HepG2 (cell line): ENCODE measurements at regions not wholly inside any gene's neighbourhood (a gene's known extent, or its start where the extent isn't known, plus 50 kb on each side); places are given as distances from the start of the nearest gene placed in this dataset.

Experiments
- ATAC-seq: fragments of 200-7000 bp; cut with Tn5 transposase; 3 replicates; pipeline ENCODE4 v1.9.1; 2020; ENCODE audit warnings: mild to moderate bottlenecking, moderate library complexity
- BruUV-seq: library from RNA; stranded (reverse); fragments of 400-500 nt; replicated peaks from 2 replicates; lab custom pipeline; 2021; lab: Mats Ljungman, UMichigan
- CTCF ChIA-PET: fragments of 300-600 bp; formaldehyde crosslinking; extraction: SDS; loops from one replicate; lab custom pipeline; 2021; ENCODE audit warnings: low total read pairs, inconsistent platforms, low intra/inter-chr PET ratio; lab: Yijun Ruan, JAX
- POLR2A ChIA-PET: fragments of 350-600 bp; sonication (Branson Sonifier 250); formaldehyde crosslinking; loops from one replicate; lab custom pipeline; 2020; ENCODE audit warnings: antibody characterized with exemption, inconsistent platforms; lab: Yijun Ruan, JAX
- DNase-seq: peaks from one replicate; pipeline ENCODE4 v3.0.0-alpha.2; 2015; ENCODE audit warnings: low spot score
- FAIRE-seq: peaks from 3 replicates; lab custom pipeline; 2011; peaks lifted over from hg19 to GRCh38; lab: Jason Lieb, UNC
- H2AFZ ChIP-seq: one replicate; pipeline ENCODE4 v1.6.1; 2011; ENCODE audit warnings: low read length, inconsistent platforms
- H3K27ac ChIP-seq: fragments of 300-600 bp; 3 replicates; pipeline ENCODE4 v1.8.0; 2011; ENCODE audit warnings: mixed run types, mild to moderate bottlenecking, mixed read lengths, low read length, inconsistent platforms; ENCODE audit not compliant: insufficient read depth; ENCODE audit errors: extremely low read length
- H3K27me3 ChIP-seq, 2 experiments: fragments of 200-600 bp in 1 of 2; 2 replicates in 1 of 2; 3 replicates in 1 of 2; pipeline versions ENCODE4 v1.6.0 to v1.8.0; 2011; ENCODE audit warnings: low read length in 2 of 2, mild to moderate bottlenecking in 2 of 2, moderate library complexity in 2 of 2, inconsistent platforms in 1 of 2; ENCODE audit not compliant: insufficient read depth in 2 of 2, control insufficient read depth in 1 of 2
- H3K36me3 ChIP-seq, 2 experiments: fragments of 200-600 bp in 1 of 2; replicated peaks in 1 of 2; 2 replicates in 1 of 2; 3 replicates in 1 of 2; pipeline versions ENCODE4 v1.5.1 to v1.8.0; 2011; ENCODE audit warnings: low read length in 2 of 2, inconsistent platforms in 1 of 2; ENCODE audit not compliant: insufficient read depth in 2 of 2, control insufficient read depth in 1 of 2
- H3K4me1 ChIP-seq: 2 replicates; pipeline ENCODE4 v1.5.1; 2012; ENCODE audit warnings: low read length, inconsistent platforms; ENCODE audit not compliant: insufficient read depth
- H3K4me2 ChIP-seq: 2 replicates; pipeline ENCODE4 v1.6.0; 2011; ENCODE audit warnings: low read depth, low read length, inconsistent platforms
- H3K4me3 ChIP-seq, 3 experiments: fragments of 200-600 bp in 1 of 3; sonication (generic), shearing (Covaris generic) in 1 of 3; replicated peaks in 1 of 3; 2 replicates each; pipeline ENCODE4 v1.5.1; 2011 to 2016; ENCODE audit warnings: low read length in 3 of 3, inconsistent platforms in 2 of 3, low read depth in 2 of 3, mild to moderate bottlenecking in 2 of 3, control low read depth in 1 of 3, mixed read lengths in 1 of 3; ENCODE audit not compliant: insufficient read depth in 1 of 3
- H3K79me2 ChIP-seq: one replicate; pipeline ENCODE4 v1.6.1; 2011; ENCODE audit warnings: low read length, inconsistent platforms; ENCODE audit not compliant: insufficient read depth
- H3K9ac ChIP-seq: 2 replicates; pipeline ENCODE4 v1.6.0; 2011; ENCODE audit warnings: mild to moderate bottlenecking, low read depth, low read length, inconsistent platforms; ENCODE audit not compliant: insufficient read depth
- H3K9me3 ChIP-seq: 2 replicates; pipeline ENCODE4 v1.5.1; 2012; ENCODE audit warnings: mild to moderate bottlenecking, low read length
- H4K20me1 ChIP-seq: 2 replicates; pipeline ENCODE4 v1.6.0; 2011; ENCODE audit warnings: inconsistent platforms, mild to moderate bottlenecking, low read length, moderate library complexity; ENCODE audit not compliant: insufficient read depth
- ASH2L ChIP-seq: fragments of 300-600, 200-600 bp; sonication (generic); IDR thresholded peaks from 2 replicates; pipeline ENCODE4 v1.7.0; 2017; ENCODE audit warnings: low read depth, mild to moderate bottlenecking, moderate library complexity, mixed read lengths, low read length; ENCODE audit not compliant: insufficient read length
- CEBPG ChIP-seq: IDR thresholded peaks from 2 replicates; pipeline ENCODE4 v1.6.1; 2016
- KLF16 ChIP-seq, 2 experiments: sonication (generic) in 1 of 2; formaldehyde crosslinking in 1 of 2; IDR thresholded peaks; 2 replicates each; pipeline versions ENCODE4 v1.6.1 to v1.8.0; 2016 to 2023; ENCODE audit warnings: missing genetic modification reagents in 2 of 2, missing compliant biosample characterization in 1 of 2
- MIER3 ChIP-seq: IDR thresholded peaks from 2 replicates; pipeline ENCODE4 v1.6.1; 2016; ENCODE audit warnings: missing compliant biosample characterization, borderline replicate concordance
- RARA ChIP-seq: IDR thresholded peaks from 2 replicates; pipeline ENCODE4 v1.6.1; 2016; ENCODE audit warnings: missing genetic modification reagents, missing compliant biosample characterization
- SYNCRIP ChIP-seq: fragments of 200-400 bp; formaldehyde crosslinking; IDR thresholded peaks from 2 replicates; pipeline ENCODE4 v1.6.1; 2018; ENCODE audit warnings: mild to moderate bottlenecking, low read depth, low read length; ENCODE audit not compliant: insufficient read depth
- TOE1 ChIP-seq: sonication (generic); formaldehyde crosslinking; IDR thresholded peaks from 2 replicates; pipeline ENCODE4 v1.4.0; 2020; ENCODE audit warnings: mild to moderate bottlenecking, missing genetic modification reagents
- WGBS: methylation state at CpG from one replicate; pipeline ENCODE4 v1.1.6; 2017; ENCODE audit warnings: low lambda C conversion rate; 5-methylcytosine and 5-hydroxymethylcytosine counted together
- in situ Hi-C: cut with HindIII; loops from 2 replicates; pipeline ENCODE4 v1.10.0; 2017; ENCODE audit warnings: low pct_unique_long_range_greater_than_20kb; ENCODE audit not compliant: extremely low pct_ligation_motif_present
- intact Hi-C: fragments of 100-400 bp; cut with micrococcal nuclease; formaldehyde crosslinking; loops from one replicate; pipeline ENCODE4 v1.10.0; 2022; ENCODE audit not compliant: unreplicated experiment
- TF ChIP-seq, protein P1 (sequence below): sonication (generic); formaldehyde crosslinking; IDR thresholded peaks from 2 replicates; pipeline ENCODE4 v1.5.1; 2020; ENCODE audit warnings: mild to moderate bottlenecking, missing genetic modification reagents, moderate library complexity
- TF ChIP-seq, protein P2 (sequence below): sonication (generic); formaldehyde crosslinking; IDR thresholded peaks from 2 replicates; pipeline ENCODE4 v1.8.0; 2022; ENCODE audit warnings: missing genetic modification reagents, mild to moderate bottlenecking, moderate library complexity, borderline replicate concordance

DNA sequence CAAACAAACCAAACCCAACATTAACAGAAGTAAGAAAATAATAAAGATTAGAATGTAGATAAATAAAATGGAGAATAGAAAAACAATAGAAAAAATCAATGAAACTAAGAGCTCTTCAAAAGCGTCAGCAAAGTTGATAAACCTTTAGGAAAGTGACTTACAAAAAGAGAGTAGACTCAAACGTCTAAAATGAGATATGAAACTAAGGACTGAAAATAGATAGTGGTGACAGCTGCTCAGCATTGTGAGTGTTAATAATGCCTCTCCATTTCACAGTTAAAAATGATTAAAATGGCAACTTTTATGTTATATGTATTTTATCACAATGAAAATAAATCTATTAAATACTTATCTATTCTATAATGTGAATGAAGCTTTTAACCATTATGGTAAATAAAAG lies 125.7 kb upstream of the CPXCR1 start:
- ATAC-seq: no peak
- H2AFZ ChIP-seq: no peak overlapping the region
- no peak overlapping the region for H3K4me2 ChIP-seq
- no peaks in the 10 kb centered on the region for H3K79me2 ChIP-seq
- H3K4me1 ChIP-seq: no peaks in the 10 kb centered on the region
- no peak for TF ChIP-seq RARA (CRISPR knock-in tag)
- DNase-seq: no peak
- WGBS: 3% methylated on average over 2 of the region's 2 CpGs
- no peaks in the 10 kb centered on the region for H3K9me3 ChIP-seq
- H3K36me3 ChIP-seq: no peaks in the 10 kb centered on the region
- H3K27ac ChIP-seq: no peak overlapping the region
- H4K20me1 ChIP-seq: no peaks in the 10 kb centered on the region
- no TSS peak for BruUV-seq
- no peak overlapping the region for H3K9ac ChIP-seq
- ChIA-PET POLR2A (no interaction called here), CTCF (no interaction called here)
- in situ Hi-C loops (no loop called here), intact Hi-C loops (no loop called here)
- H3K27me3 ChIP-seq: no peaks in the 10 kb centered on the region
- H3K4me3 ChIP-seq: no peak overlapping the region
- FAIRE-seq: no peak

DNA sequence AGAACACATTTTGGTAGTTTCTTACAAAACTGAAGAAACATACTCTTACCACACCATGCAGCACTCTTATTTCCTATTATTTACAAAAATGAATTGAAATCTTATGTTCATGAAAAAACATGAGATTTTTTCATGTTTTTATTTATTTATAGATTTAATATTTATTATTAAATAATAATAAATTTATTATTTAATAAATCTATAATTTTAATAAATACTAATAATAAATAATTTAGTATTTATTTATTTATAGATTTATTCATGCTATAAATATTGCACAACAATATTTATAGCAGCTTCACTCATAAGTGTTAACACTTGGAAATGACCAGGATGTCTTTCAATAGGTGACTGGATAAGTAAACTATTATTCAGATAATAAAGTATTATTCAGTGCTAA lies 91.6 kb upstream of the CPXCR1 start:
- CTCF ChIA-PET: no interaction called here
- no peak for FAIRE-seq
- TF ChIP-seq SYNCRIP: no peak
- TF ChIP-seq ASH2L: no peak
- TF ChIP-seq MIER3: no peak
- no peak for TF ChIP-seq TOE1 (CRISPR knock-in tag)
- TF ChIP-seq KLF16 (CRISPR knock-in tag; IDR thresholded peaks at IDR 0.05): no peak
- TF ChIP-seq, protein P1, sequence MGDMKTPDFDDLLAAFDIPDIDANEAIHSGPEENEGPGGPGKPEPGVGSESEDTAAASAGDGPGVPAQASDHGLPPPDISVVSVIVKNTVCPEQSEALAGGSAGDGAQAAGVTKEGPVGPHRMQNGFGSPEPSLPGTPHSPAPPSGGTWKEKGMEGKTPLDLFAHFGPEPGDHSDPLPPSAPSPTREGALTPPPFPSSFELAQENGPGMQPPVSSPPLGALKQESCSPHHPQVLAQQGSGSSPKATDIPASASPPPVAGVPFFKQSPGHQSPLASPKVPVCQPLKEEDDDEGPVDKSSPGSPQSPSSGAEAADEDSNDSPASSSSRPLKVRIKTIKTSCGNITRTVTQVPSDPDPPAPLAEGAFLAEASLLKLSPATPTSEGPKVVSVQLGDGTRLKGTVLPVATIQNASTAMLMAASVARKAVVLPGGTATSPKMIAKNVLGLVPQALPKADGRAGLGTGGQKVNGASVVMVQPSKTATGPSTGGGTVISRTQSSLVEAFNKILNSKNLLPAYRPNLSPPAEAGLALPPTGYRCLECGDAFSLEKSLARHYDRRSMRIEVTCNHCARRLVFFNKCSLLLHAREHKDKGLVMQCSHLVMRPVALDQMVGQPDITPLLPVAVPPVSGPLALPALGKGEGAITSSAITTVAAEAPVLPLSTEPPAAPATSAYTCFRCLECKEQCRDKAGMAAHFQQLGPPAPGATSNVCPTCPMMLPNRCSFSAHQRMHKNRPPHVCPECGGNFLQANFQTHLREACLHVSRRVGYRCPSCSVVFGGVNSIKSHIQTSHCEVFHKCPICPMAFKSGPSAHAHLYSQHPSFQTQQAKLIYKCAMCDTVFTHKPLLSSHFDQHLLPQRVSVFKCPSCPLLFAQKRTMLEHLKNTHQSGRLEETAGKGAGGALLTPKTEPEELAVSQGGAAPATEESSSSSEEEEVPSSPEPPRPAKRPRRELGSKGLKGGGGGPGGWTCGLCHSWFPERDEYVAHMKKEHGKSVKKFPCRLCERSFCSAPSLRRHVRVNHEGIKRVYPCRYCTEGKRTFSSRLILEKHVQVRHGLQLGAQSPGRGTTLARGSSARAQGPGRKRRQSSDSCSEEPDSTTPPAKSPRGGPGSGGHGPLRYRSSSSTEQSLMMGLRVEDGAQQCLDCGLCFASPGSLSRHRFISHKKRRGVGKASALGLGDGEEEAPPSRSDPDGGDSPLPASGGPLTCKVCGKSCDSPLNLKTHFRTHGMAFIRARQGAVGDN: no peak
- no peak for TF ChIP-seq CEBPG
- TF ChIP-seq, protein P2, sequence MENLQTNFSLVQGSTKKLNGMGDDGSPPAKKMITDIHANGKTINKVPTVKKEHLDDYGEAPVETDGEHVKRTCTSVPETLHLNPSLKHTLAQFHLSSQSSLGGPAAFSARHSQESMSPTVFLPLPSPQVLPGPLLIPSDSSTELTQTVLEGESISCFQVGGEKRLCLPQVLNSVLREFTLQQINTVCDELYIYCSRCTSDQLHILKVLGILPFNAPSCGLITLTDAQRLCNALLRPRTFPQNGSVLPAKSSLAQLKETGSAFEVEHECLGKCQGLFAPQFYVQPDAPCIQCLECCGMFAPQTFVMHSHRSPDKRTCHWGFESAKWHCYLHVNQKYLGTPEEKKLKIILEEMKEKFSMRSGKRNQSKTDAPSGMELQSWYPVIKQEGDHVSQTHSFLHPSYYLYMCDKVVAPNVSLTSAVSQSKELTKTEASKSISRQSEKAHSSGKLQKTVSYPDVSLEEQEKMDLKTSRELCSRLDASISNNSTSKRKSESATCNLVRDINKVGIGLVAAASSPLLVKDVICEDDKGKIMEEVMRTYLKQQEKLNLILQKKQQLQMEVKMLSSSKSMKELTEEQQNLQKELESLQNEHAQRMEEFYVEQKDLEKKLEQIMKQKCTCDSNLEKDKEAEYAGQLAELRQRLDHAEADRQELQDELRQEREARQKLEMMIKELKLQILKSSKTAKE (CRISPR knock-in tag): no peak

More for the DNA sequence above, 91.6 kb upstream of the CPXCR1 start:
- no peak for DNase-seq
- Histone ChIP-seq H3K27ac (no peak overlapping the region), H3K79me2 (no peaks in the 10 kb centered on the region), H3K36me3 (no peaks in the 10 kb centered on the region), H3K4me1 (no peaks in the 10 kb centered on the region), H2AFZ (no peak overlapping the region), H3K9ac (no peak overlapping the region), H3K4me2 (no peak overlapping the region), H3K4me3 (no peak overlapping the region), H4K20me1 (no peaks in the 10 kb centered on the region), H3K27me3 (no peaks in the 10 kb centered on the region), H3K9me3 (no peaks in the 10 kb centered on the region)
- POLR2A ChIA-PET: no interaction called here
- no peak for ATAC-seq
- in situ Hi-C loops: no loop called here
- intact Hi-C loops: no loop called here
- BruUV-seq: no TSS peak
